ENCODE measurements at regions not wholly inside any gene's neighbourhood (a gene's known extent, or its start where the extent isn't known, plus 50 kb on each side); places are given as distances from the start of the nearest gene placed in this dataset.
"Not testable (repeated sequence)": the region's sequence is repeated elsewhere in the genome, so short reads cannot be mapped to it uniquely, and the experiment has no call there.

DNA sequence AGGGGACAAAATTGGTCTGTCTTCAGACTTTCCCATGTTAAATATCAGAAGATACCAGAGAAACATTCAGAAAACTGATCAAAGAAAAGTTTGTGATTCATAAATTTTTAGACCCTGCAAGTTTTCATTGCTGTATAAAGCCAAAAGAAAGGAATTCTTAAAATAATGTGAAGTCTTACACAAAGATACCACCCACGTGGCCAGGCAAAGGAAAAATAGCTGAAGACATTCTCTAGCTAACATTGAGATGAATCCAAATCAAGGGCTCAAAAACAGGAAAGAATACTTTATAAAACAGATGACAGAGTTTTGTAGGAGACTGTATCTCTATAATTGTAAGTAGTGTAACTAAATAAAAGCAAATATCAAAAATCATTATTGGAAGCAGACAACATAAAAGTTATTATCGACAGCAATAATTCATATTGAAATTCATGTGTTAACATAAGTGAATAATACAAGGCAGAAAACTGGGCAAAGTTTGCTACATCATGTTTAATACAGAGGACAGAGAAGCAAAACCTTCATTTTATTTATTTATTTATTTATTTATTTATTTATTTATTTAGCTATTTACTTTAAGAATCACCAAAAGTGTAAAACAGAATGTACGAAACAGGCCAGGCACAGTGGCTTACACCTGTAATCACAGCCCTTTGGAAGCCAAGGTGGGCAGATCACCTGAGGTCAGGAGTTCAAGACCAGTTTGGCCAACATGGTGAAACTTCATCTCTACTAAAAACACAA lies 204.6 kb upstream of the SLIT2 start:
- DNase-seq = no peak

DNA sequence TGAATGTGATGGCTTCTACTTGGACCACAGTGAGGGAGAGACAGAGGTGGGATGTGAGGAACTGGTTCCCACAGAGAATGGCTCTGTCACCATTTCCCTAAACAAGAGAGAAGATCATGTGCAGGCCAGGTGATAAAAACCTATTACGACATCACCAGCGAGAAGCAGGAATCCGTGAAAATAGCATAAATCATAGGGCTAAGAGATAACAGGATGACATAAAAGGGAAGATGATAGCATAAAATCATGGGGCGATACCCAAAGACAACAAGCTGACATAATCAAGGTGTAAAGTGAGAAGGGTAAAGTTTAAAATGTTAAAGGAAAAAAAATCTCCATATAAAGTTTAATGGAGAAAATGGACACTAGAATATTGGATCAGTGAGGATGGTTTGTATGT lies 205.5 kb upstream of the SLIT2 start:
- no peak for DNase-seq

- DNase-seq = no peak
These were observed 206.7 kb upstream of the SLIT2 start for GRCh38 chr4:20044966-20045365.

DNA sequence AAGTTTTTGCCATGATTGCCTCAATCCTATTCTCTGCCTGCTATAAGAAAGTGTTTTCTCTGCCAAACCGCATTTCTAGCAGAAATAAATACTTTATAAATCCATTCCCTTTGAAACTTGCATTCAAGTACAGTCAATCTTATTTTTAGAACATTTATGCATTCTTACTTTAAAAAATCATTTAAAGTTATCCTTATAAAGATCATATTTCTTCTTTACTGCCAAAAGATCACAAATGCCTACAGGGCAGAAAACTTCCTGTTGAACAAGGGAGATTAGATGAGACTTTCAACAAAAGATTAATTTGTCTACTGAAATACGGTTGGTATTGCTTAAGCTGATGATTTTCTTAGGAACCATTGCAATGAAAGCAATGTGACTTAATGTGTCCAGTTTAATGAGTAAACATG lies 207.2 kb upstream of the SLIT2 start:
- no peak for DNase-seq

- no peak for DNase-seq
These were observed 207.7 kb upstream of the SLIT2 start for GRCh38 chr4:20043991-20044390.

DNA sequence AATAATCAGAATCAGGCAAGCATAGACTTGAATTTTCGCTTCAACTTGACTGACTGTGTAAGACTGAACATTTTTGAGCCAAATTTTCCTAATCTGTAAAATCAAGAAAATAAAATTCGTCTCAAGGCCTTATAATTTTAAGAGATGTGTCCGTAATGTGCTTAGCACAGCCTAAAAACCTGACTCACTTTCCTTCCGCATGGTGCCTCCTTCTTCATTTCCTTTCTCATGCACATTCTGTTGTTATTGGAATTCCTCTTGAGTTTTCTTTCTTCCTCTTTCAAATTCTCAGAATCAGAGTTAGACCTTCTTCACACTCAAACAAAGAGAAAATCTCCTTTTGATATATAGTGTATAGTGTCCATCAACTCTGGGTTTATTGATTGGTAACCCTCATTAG lies 208.9 kb upstream of the SLIT2 start:
- no peak for DNase-seq

GRCh38 chr4:20041839-20042407 lies 209.8 kb upstream of the SLIT2 start:
- no peak for DNase-seq

DNA sequence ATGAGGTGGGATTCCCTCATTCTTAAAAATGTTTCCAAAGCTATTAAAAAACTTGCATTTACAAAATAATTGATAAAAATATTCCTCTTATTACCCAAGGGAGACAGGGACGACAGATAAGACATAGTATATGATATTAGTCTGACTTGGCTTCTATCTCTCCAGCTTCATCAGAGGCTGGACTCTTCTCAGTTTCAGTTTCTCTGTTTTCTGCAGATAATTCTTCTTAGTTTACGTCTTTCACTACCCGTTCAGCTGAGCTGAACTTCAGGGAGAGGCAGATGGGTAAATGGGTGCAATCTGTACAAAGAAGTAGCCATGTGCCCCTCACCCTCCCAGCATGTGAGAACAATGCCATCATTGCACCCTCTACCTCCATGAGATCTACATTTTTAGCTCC lies 214.0 kb upstream of the SLIT2 start:
- no peak for DNase-seq

- DNase-seq = no peak
These were observed 221.6 kb upstream of the SLIT2 start for GRCh38 chr4:20030108-20030507.

DNA sequence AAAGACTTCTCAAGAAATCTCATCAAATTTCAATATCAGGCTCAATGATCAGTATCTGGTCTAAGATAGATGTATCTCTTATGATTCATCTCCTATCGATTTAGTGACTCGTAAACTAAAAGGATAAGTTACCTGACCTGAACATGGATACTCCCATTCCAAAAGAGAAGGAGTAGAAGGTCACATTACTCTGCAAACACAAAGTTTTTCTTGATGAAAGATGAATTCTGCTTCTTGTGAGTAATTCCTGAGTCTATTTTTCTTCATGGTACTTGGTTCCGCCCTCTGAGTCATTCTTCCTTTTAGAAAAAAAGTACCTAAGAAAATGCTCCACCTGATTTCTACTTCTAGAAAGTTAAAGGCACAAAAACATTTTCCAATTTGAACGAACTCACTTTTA lies 223.1 kb upstream of the SLIT2 start:
- DNase-seq = no peak

DNA sequence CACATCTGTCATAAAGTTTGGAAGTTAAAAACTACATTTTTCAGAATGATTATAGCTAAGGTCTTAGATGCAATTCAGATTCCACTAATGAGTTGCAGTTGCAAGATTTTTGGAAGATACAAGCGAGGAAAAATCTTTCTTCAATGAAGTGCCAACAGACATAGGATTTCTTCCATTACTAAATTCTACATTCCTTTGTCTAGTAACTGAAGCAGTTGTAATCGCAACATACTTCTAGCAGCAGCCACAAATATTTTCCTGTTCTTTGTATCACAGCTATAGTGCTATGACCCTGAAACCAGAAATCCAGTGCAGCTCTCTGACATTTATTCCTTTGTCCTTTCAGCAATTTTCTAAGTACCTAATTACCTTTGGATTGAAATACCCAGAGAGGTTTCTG lies 225.2 kb upstream of the SLIT2 start:
- DNase-seq = no peak

- no peak for DNase-seq
These were observed 229.2 kb upstream of the SLIT2 start for GRCh38 chr4:20022471-20022870.

- DNase-seq = no peak
These were observed 231.6 kb upstream of the SLIT2 start for GRCh38 chr4:20020056-20020455.

DNA sequence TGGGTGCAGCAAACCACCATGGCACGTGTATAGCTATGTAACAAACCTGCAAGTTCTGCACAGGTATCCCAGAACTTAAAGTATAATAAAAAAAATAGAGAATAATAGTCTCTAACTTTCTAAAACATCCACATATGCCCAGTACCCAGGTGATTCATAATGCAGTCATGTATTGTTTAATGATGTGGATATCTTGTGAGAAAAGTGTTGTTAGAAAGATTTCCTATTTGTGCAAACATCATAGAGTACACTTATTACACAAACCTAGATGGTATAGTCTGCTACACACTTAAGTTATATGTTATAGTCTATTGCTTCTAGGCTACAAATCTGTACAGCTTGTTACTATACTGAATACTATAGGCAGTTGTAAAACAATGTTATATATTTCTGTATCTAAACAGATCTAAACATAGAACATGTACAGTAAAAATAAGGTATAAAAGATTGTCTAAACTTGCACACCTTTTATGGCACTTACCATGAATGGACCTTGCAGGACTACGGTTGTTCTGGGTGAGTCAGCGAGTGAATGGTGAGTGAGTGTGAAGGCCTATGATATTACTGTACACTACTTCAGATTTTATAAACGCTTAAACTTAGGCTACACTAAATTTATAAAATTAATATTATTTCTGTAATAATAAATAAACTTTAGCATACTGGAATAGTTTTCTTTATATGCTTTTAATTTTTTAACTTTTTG lies 232.2 kb upstream of the SLIT2 start:
- DNase-seq = no peak

GRCh38 chr4:20017777-20018115 lies 234.0 kb upstream of the SLIT2 start:
- no peak for DNase-seq

GRCh38 chr4:20017070-20017776 lies 234.5 kb upstream of the SLIT2 start:
- no peak for DNase-seq

DNA sequence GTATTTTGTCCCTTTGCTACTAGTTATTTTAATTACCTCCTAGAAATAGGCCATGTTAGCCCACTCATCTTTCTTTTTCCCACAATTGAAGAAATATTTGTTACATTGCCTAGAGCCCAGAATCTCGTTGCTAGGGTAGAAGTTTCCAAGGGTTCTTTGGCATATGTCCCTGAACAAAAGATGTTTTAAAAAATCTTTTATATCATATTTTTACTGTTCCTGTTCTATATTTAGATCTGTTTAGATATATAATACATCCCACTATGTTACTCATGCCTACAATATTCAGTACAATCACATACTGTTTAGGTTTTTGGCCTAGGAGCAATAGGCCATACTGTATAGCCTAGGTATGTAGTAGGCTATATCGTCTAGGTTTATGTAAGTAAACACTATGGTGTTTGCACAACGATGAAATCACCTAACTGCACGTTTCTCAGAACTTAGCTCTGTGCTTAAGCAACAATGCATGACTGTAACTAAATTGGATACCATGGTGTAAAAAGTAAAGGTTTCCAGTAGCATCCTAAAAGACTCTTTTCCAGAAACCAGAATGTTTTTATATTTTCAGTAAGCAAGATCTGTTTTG lies 236.0 kb upstream of the SLIT2 start:
- no peak for DNase-seq

DNA sequence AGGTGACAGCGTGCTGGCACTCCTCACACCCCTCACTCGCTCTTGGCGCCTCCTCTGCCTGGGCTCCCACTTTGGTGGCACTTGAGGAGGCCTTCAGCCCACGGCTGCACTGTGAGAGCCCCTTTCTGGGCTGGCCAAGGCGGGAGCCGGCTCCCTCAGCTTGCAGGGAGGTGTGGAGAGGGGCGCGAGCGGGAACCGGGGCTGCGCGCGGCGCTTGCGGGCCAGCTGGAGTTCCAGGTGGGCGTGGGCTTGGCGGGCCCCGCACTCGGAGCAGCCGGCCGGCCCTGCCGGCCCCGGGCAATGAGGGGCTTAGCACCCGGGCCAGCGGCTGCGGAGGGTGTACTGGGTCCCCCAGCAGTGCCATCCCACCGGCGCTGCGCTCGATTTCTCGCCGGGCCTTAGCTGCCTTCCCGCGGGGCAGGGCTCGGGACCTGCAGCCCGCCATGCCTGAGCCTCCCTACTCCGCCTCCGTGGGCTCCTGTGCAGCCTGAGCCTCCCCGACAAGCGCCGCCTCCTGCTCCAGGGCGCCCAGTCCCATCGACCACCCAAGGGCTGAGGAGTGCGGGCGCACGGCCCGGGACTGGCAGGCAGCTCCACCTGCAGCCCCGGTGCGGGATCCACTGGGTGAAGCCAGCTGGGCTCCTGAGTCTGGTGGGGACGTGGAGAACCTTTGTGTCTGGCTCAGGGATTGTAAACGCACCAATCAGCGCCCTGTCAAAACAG lies 247.7 kb upstream of the SLIT2 start:
- DNase-seq = not testable (repeated sequence)

- DNase-seq = no peak
These were observed 251.8 kb upstream of the SLIT2 start for GRCh38 chr4:19999775-20000414.

DNA sequence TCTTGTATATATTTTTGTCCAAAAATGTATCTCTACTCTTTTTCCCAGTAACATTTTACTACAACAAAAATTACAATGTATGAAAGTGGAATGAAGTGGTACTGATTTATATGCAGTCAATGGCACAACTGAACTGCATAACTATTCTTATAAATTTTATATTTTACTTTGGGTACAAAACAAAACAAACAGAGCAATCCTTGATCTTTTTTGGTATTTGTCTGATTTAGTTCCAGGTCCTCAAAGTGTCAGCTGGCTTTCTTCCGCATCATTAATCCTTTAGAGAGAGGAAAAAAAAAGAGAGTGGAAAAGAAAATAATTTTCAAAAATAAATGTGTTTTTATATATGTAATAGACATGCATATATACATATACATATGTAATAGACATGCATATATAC lies 252.4 kb upstream of the SLIT2 start:
- DNase-seq = no peak

- peak; percentile 51 to 76 for DNase-seq
These were observed 258.5 kb upstream of the SLIT2 start for GRCh38 chr4:19993242-19993641.

GRCh38 chr4:19992471-19993093 lies 259.1 kb upstream of the SLIT2 start:
- peak; percentile 44 to 61 for DNase-seq
